Right forelimb (tissue), 1 donor: ENCODE measurements at regions not wholly inside any gene's neighbourhood (a gene's known extent, or its start where the extent isn't known, plus 50 kb on each side); places are given as distances from the start of the nearest gene placed in this dataset.

Experiments
- DNase-seq: peaks from one replicate; pipeline ENCODE4 v3.0.0-alpha.2; 2018

DNA sequence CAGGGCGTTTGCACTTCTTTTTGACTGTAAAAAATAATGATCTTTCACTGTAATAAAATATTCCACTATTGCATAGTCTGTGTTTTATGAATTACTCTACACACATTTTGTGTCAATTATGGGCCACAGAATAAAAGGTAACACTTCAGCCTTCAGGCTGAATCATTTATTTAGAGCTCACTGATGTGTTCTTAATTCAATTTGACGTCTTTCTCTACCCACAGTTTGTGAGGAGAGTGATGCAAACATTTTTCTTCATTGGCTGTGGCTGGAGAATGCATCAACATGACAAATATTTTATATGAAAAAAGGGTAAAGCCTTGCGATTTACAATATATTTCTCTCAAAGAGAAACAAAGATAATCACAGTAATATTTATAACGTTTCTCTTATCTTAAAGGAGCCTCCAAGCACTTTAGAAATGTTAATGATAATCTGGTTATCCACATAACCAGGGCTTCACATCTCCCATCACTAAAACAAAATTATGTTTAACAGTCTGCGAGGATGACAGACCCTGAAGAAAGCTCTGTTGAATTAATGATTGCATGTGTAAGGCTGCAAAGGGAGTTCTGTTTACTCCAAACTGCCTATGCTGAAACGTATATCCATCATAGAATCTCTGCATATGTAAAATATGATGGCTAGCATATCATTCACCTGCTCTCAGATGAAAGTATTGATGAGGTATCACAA is 951.3 kb downstream of the ZPLD1 start:
- no peak for DNase-seq

- DNase-seq: no peak
Observed at GRCh38 chr3:103388214-103388613, 953.4 kb downstream of the ZPLD1 start.

DNA sequence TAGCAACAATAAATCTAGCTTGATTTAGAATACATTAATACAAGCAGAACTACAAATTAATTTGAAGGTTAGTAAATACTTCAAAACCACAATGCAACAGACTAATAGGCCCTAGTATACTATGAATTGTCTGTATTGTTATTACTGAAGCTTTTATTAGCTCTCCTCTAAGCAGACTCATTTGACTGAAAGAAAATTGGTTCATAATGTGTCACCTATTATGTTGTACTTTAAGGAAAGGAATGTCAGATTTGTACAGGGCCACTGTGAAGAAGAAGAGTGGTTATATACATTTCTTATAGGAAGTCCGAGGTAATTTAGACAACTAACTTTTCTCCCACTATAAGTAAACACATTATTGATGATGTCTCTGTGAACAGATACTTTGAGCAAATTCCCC is 954.5 kb downstream of the ZPLD1 start:
- no peak for DNase-seq

- no peak for DNase-seq
Observed at GRCh38 chr3:103393395-103394186, 958.8 kb downstream of the ZPLD1 start.

DNA sequence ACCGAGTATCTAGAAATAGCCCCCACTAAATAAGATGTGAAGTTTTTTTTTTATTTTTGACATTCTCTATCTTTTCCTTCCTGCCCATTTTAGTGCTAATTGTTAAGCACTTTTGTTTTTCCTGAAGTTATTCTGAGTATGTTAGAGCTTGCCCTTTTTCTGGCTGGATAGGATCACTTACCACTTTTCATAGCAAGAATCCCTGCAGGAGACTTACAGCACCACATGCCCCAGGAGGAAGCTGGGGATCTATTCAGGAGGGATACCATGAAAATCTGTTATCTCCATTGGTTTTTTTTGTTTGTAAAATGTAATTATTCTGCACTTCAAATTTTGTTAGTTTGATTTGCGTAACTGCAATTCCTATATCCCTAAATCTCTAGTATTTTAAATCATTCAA is 968.4 kb downstream of the ZPLD1 start:
- DNase-seq: no peak

DNA sequence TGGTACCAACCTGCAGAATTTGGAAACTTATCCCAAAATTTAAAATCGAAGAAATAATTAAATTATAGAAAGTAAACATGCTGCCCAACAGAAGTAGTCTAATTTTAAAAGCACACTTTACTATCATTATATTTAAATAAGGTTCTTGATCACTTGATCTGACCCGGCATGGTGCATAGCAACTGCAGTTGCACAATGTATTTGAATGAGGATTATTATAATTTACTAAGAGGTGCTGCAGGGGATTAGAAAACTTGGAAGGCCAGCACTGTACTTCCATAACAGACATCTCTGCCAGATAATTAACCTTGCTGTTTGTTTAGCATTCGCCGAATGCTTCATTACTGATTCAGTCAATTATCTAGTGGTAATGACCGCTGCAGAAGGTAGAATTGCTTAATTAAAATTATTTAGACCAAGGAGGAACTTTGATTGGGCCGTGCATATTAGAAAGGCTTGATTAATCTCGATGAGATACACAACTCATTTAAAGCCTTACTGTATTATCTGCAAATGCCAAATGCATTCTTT is 971.6 kb downstream of the ZPLD1 start:
- no peak for DNase-seq

GRCh38 chr3:103410231-103410630 is 975.4 kb downstream of the ZPLD1 start:
- DNase-seq: no peak

DNA sequence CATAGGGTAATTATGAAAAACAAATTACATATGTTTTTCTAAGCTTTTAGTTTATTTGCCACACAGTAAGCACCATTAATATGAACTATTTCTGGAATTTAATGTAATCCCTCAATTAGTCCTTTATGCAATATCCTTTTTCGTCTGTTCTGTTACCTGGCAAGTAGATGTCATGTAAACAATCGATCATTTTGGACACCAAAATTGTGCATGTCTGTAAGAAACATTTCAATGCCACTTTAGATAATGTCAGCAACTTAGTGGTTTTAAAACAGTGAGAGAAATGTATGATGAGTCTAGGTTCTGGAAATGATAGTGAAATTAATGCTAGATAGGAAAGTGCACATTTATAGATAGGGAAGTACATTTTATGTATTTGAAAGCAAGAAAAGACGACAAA is 986.6 kb downstream of the ZPLD1 start:
- DNase-seq: no peak

- DNase-seq: no peak
Observed at GRCh38 chr3:103437883-103438282, 1003.1 kb downstream of the ZPLD1 start.

- DNase-seq: no peak
Observed at GRCh38 chr3:103440539-103441203, 1005.9 kb downstream of the ZPLD1 start.

DNA sequence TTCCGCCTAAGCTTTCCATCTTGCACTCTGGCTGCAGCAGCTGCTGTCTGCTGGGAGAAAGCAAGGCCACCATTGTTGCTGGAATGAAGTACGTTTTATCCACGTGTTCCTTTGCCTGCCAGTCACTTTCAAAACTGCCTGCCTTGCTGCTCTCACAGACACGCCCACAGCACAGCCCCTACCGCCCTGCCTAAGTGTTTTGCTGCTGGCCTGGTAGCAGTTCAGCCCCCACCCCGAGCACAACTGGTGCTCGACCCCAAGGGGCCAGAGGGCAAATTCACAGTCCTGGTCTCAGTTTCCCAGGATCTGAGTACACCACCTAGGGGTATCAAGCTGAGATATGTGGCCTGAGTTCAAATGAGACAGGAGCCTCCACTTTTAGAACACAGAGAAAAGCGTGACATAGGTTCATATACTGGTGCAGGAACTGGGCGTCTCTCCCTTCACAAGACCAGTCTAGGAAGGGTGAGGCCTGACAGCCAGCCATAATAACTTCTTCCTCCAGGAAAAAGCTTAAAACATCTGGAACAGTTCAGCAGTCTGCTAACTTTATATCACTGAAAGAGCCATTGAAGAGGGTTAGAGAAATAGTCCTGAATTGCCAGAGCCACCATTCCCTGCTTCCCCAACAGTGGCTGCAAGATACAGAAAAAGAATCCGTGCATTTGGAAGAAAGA is 1012.3 kb downstream of the ZPLD1 start:
- peak; percentile 41 for DNase-seq

DNA sequence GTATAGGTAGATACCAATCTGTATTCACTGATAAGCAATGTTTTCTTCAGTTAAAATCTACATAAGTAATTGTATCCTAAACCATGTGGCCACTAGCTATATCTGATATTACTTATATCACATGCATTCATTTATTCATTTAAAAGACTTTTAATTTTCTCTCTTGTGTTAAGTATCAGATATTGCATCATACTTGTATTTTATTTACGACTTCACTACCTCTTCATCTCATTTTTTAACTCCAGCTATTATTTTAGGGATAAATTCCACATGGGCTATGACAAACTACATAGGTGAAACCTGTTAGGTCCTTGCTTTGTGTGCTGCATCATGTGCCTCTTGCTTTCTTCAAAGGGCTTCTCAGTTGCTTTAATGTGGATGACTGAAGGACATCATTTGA is 1018.3 kb downstream of the ZPLD1 start:
- DNase-seq: no peak

DNA sequence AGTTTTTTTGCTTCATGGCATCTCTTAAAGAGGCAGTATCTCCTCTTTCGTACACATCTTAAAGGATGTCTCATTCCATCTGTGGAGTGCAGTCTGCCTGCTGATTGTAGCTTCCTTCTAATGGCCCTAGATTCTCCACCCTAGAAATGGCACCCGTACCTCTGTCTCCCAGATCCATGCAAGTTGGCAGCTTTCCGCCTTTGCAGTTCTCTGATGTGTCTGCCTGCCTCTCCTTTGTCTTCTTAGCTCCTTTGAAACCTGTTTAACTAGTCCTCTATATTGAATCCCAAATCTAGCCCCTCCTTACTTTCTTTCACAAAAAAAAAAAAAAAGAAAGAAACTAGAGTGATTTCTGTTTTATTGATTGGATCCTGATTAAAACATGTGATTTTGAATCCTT is 1025.0 kb downstream of the ZPLD1 start:
- no peak for DNase-seq

DNA sequence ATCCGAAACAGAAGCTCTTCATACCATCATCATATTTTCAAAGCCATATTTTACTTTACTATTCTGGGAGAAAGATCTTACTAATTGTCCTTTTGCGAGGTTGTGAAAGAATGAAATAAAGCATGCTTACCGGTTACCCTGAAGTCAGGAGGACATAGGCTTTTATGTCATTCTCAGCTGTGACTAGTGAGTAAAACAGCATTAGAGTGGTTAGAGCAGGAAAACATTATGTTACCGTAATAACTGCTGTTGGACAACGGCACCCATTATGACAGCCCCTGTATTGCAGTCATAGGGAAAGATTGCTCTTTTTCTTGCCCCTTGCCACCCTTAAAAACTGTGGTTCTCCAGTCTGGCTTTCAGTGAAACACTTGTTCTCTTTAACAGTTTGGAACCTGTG is 1035.7 kb downstream of the ZPLD1 start:
- DNase-seq: no peak

- DNase-seq: no peak
Observed at GRCh38 chr3:103494011-103494410, 1059.2 kb downstream of the ZPLD1 start.

GRCh38 chr3:103494512-103494911 is 1059.7 kb downstream of the ZPLD1 start:
- DNase-seq: no peak

- DNase-seq: no peak
Observed at GRCh38 chr3:103495186-103495585, 1060.4 kb downstream of the ZPLD1 start.

GRCh38 chr3:103499132-103499900 is 1064.5 kb downstream of the ZPLD1 start:
- DNase-seq: no peak

DNA sequence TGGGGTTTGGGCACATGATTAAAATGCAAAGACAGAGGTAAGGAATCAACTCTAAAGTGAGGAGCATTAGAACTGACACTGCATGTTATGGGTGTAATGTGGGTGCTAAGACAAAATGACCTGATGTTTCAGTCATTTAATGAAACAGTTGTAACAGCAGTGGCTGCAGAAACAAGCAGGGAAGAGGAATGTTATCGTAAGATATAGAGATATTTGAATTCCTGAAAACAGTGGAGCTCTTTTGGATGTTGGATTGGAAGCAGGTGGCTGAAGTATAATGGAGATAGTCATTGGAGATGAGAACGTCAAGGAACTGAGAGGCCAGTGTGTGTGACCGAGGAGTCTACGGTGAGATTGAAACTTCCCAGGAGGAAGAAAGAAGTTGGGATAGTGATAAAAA is 1065.2 kb downstream of the ZPLD1 start:
- DNase-seq: no peak

GRCh38 chr3:103510760-103511159 is 1075.9 kb downstream of the ZPLD1 start:
- no peak for DNase-seq

DNA sequence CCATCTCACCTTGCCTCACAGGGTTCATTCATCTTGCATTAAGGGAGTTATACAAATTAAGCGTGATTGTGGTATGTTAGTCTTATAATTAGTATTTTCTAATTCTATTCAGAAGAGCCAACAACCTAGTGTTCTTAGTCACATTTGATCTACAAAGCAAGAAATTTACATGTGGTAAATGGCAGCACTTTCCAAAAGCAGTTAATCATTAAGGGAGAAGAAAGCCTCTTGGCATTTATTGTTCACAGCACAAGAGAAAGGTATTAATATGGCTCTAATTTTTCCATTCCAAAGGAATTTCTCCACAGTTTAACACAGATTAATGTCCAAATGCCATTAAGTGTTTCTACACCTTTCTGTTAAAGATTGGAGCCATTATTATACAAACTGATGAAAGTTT is 1077.1 kb downstream of the ZPLD1 start:
- DNase-seq: no peak

DNA sequence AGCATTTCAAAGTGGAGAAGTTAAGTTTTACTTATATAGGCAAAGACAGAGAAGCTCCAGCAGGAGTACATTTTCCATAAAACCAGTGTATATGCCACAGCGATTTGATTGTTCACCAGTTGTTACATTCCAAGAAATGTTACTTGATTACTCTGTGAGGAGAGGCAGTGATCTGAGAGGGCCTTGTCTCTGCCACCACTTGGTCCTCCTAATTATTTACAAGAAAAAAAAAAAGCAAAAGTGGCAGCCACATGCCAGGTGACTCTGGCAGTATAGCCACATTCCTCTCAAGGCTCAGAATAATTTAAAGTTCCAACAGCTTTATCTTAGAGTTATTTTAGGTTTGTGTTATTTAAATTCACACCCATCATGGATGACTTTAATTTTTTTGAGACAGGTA is 1077.8 kb downstream of the ZPLD1 start:
- no peak for DNase-seq
